HEK293T (cell line): ENCODE measurements at regions not wholly inside any gene's neighbourhood (a gene's known extent, or its start where the extent isn't known, plus 50 kb on each side); places are given as distances from the start of the nearest gene placed in this dataset.
A peak's percentile ranks its signal among the peaks of the same experiment; 100 is the strongest.

ENCODE experiments used
- CTCF ChIA-PET: fragments of 350-600 bp; formaldehyde crosslinking; extraction: SDS; loops from one replicate; lab custom pipeline; 2021; ENCODE audit warnings: antibody characterized with exemption, inconsistent platforms; lab: Yijun Ruan, JAX
- POLR2A ChIA-PET: fragments of 350-600 bp; formaldehyde crosslinking; extraction: SDS; loops from one replicate; lab custom pipeline; 2020; ENCODE audit warnings: antibody characterized with exemption, inconsistent platforms; lab: Yijun Ruan, JAX
- DNase-seq: peaks from one replicate; pipeline ENCODE4 v3.0.0; 2012; ENCODE audit warnings: mixed read lengths; ENCODE audit errors: extremely low spot score
- ARNT ChIP-seq: fragments of 450-650 bp; IDR thresholded peaks from 2 replicates; pipeline ENCODE4 v1.6.1; 2017; ENCODE audit warnings: mild to moderate bottlenecking
- BHLHE40 ChIP-seq: fragments of 450-650 bp; IDR thresholded peaks from 2 replicates; pipeline ENCODE4 v1.6.1; 2016; ENCODE audit warnings: mild to moderate bottlenecking, moderate library complexity, borderline replicate concordance
- CTBP1 ChIP-seq: fragments of 450-650 bp; IDR thresholded peaks from 2 replicates; pipeline ENCODE4 v1.6.1; 2016; ENCODE audit warnings: borderline replicate concordance
- ELF4 ChIP-seq: fragments of 450-650 bp; IDR thresholded peaks from 2 replicates; pipeline ENCODE4 v1.6.1; 2017; ENCODE audit warnings: antibody characterized with exemption
- FOXA1 ChIP-seq: fragments of 450-650 bp; IDR thresholded peaks from 2 replicates; pipeline ENCODE4 v1.6.1; 2016; ENCODE audit warnings: mild to moderate bottlenecking
- FOXK2 ChIP-seq: fragments of 450-650 bp; IDR thresholded peaks from 2 replicates; pipeline ENCODE4 v1.6.1; 2016; ENCODE audit warnings: mild to moderate bottlenecking
- FOXM1 ChIP-seq: fragments of 450-650 bp; IDR thresholded peaks from 2 replicates; pipeline ENCODE4 v1.6.1; 2017; ENCODE audit warnings: mild to moderate bottlenecking, borderline replicate concordance
- HDGF ChIP-seq: fragments of 450-650 bp; IDR thresholded peaks from 2 replicates; pipeline ENCODE4 v1.6.1; 2017; ENCODE audit warnings: antibody characterized with exemption, borderline replicate concordance
- L3MBTL2 ChIP-seq: fragments of 450-650 bp; conservative IDR thresholded peaks from 2 replicates; pipeline ENCODE4 v1.6.1; 2016; ENCODE audit warnings: mild to moderate bottlenecking
- LEF1 ChIP-seq: fragments of 450-650 bp; IDR thresholded peaks from 2 replicates; pipeline ENCODE4 v1.6.1; 2017; ENCODE audit warnings: mild to moderate bottlenecking, borderline replicate concordance
- NFRKB ChIP-seq: fragments of 450-650 bp; IDR thresholded peaks from 2 replicates; pipeline ENCODE4 v1.6.1; 2016; ENCODE audit warnings: mild to moderate bottlenecking, moderate library complexity
- PKNOX1 ChIP-seq: fragments of 450-650 bp; IDR thresholded peaks from 2 replicates; pipeline ENCODE4 v1.6.1; 2016
- SP1 ChIP-seq: fragments of 450-650 bp; IDR thresholded peaks from 2 replicates; pipeline ENCODE4 v1.6.1; 2017
- SUZ12 ChIP-seq: fragments of 450-650 bp; IDR thresholded peaks from 2 replicates; pipeline ENCODE4 v1.6.1; 2016; ENCODE audit warnings: mild to moderate bottlenecking
- TARDBP ChIP-seq: fragments of 450-650 bp; IDR thresholded peaks from 2 replicates; pipeline ENCODE4 v1.6.1; 2016
- ZNF384 ChIP-seq: fragments of 450-650 bp; IDR thresholded peaks from 2 replicates; pipeline ENCODE4 v1.6.1; 2016

GRCh38 chr5:125326150-125326510, 579.7 kb upstream of the ZNF608 start:
- TF ChIP-seq FOXM1 (no peak), ARNT (peak; percentile 51; the same call in 1 of the 2 replicates), SP1 (no peak), BHLHE40 (no peak), LEF1 (peak; percentile 11; the same call in 1 of the 2 replicates), CTBP1 (peak; percentile 98), FOXK2 (no peak; the same call in 1 of the 2 replicates), L3MBTL2 (no peak), PKNOX1 (peak; percentile 85), NFRKB (no peak), HDGF (no peak), SUZ12 (no peak), ZNF384 (no peak), FOXA1 (0 out of 2 replicates have a peak, but pooled peaks have one; percentile 12), ELF4 (no peak), TARDBP (no peak)
- POLR2A ChIA-PET, result interaction anchor here (1.0 to 1.7 kb wide), 4 partner anchors 69 to 577 kb away, joined by 3 to 8 read pairs (median 3); no protein-coding TSS in a partner anchor
- CTCF ChIA-PET, result no interaction called here
- peak; percentile 69 for DNase-seq

GRCh38 chr5:125327676-125328075, 581.2 kb upstream of the ZNF608 start:
- CTCF ChIA-PET, result interaction anchor here (0.6 kb wide), 1 partner anchor 92 kb away, joined by 3 read pairs; no protein-coding TSS in a partner anchor
- TF ChIP-seq SUZ12, result no peak
- no peak for TF ChIP-seq NFRKB
- TF ChIP-seq ARNT, result no peak
- no peak for TF ChIP-seq FOXM1
- TF ChIP-seq FOXK2, result no peak
- TF ChIP-seq CTBP1, result no peak
- no peak for TF ChIP-seq BHLHE40
- TF ChIP-seq ELF4, result no peak
- TF ChIP-seq SP1, result no peak
- TF ChIP-seq L3MBTL2, result no peak
- TF ChIP-seq FOXA1, result no peak
- POLR2A ChIA-PET, result interaction anchor here (1.0 kb wide), 1 partner anchor 53 kb away, joined by 3 read pairs; no protein-coding TSS in a partner anchor
- no peak for DNase-seq

GRCh38 chr5:125331987-125332598, 585.7 kb upstream of the ZNF608 start:
- no peak for DNase-seq
- POLR2A ChIA-PET, result no interaction called here
- no peak for TF ChIP-seq LEF1
- TF ChIP-seq CTBP1, result no peak
- no peak for TF ChIP-seq FOXK2
- TF ChIP-seq SP1, result no peak
- TF ChIP-seq PKNOX1, result no peak
- TF ChIP-seq ZNF384, result no peak
- TF ChIP-seq FOXM1, result no peak
- TF ChIP-seq L3MBTL2, result no peak
- TF ChIP-seq SUZ12, result no peak
- no peak for TF ChIP-seq ELF4
- no peak for TF ChIP-seq HDGF
- no peak for TF ChIP-seq NFRKB
- TF ChIP-seq FOXA1, result no peak
- no peak for TF ChIP-seq BHLHE40
- CTCF ChIA-PET, result no interaction called here

GRCh38 chr5:125333416-125333815, 587.0 kb upstream of the ZNF608 start:
- DNase-seq, result no peak
- ChIA-PET POLR2A (no interaction called here), CTCF (interaction anchor here (0.6 to 0.7 kb wide), 4 partner anchors 38 to 425 kb away, joined by 3 to 6 read pairs (median 4); no protein-coding TSS in a partner anchor)
- TF ChIP-seq HDGF (no peak), ELF4 (no peak), ZNF384 (no peak), L3MBTL2 (no peak), BHLHE40 (no peak), TARDBP (no peak), SP1 (no peak), ARNT (no peak), LEF1 (no peak), FOXA1 (no peak), SUZ12 (no peak), PKNOX1 (no peak), FOXK2 (no peak), CTBP1 (no peak)

DNA sequence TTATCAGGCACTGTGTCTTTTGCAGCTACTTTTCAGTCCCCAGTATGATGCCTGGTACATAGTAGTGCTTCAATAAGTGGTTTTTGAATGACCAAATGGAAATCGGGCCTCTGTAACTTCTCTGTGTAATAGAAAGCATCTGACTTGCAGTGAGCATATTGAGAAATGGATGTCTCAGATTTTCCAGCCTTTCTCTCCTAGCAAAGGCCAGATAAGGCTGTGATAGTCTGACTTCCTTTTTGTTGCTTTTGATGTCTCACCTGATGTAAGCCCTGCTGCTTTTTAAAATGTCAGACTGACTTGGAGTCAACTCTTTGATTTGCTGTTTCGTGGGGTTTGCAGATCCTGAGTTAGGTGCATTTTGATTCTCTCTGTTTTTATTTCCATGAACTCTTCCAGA, 590.0 kb upstream of the ZNF608 start:
- POLR2A ChIA-PET, result no interaction called here
- no peak for DNase-seq
- CTCF ChIA-PET, result interaction anchor here (0.6 kb wide), 1 partner anchor 62 kb away, joined by 3 read pairs; no protein-coding TSS in a partner anchor
- TF ChIP-seq SP1, result no peak
- no peak for TF ChIP-seq LEF1
- TF ChIP-seq CTBP1, result no peak
- TF ChIP-seq L3MBTL2, result no peak
- TF ChIP-seq ARNT, result no peak
- no peak for TF ChIP-seq BHLHE40
- no peak for TF ChIP-seq PKNOX1
- no peak for TF ChIP-seq FOXM1
- TF ChIP-seq ZNF384, result no peak
- TF ChIP-seq FOXA1, result no peak
- no peak for TF ChIP-seq TARDBP
